Ishikawa (cell line): ENCODE measurements at regions not wholly inside any gene's neighbourhood (a gene's known extent, or its start where the extent isn't known, plus 50 kb on each side); places are given as distances from the start of the nearest gene placed in this dataset.

ENCODE experiments used
- MAX ChIP-seq: IDR thresholded peaks from 2 replicates; pipeline ENCODE4 v1.6.1; 2012
- NFIC ChIP-seq: IDR thresholded peaks from 2 replicates; pipeline ENCODE4 v1.6.1; 2012
- REST ChIP-seq: IDR thresholded peaks from 2 replicates; pipeline ENCODE4 v1.6.1; 2012; ENCODE audit warnings: low read depth, mild to moderate bottlenecking
- TEAD4 ChIP-seq: IDR thresholded peaks from 2 replicates; pipeline ENCODE4 v1.6.1; 2012
- YY1 ChIP-seq: IDR thresholded peaks from 2 replicates; pipeline ENCODE4 v1.6.1; 2012; ENCODE audit warnings: low read depth

- no peak for TF ChIP-seq MAX
- TF ChIP-seq NFIC, result peak; percentile 54
- no peak for TF ChIP-seq TEAD4
- no peak for TF ChIP-seq YY1
- no peak for TF ChIP-seq REST
Observed at GRCh38 chr1:63152572-63152971, 169.8 kb upstream of the FOXD3 start.
